GM12878 (cell line): ENCODE measurements at regions not wholly inside any gene's neighbourhood (a gene's known extent, or its start where the extent isn't known, plus 50 kb on each side); places are given as distances from the start of the nearest gene placed in this dataset.

Experiments used
- CTCF ChIP-seq, 3 experiments: IDR thresholded peaks in 2 of 3; conservative IDR thresholded peaks in 1 of 3; 2 replicates each; pipeline ENCODE4 v1.5.1; 2011; ENCODE audit warnings: low read depth in 3 of 3, low read length in 3 of 3, mild to moderate bottlenecking in 3 of 3, control low read depth in 2 of 3, moderate library complexity in 2 of 3, inconsistent platforms in 1 of 3, mixed read lengths in 1 of 3; ENCODE audit not compliant: control insufficient read depth in 2 of 3, insufficient read depth in 1 of 3; ENCODE audit errors: extremely low read depth in 1 of 3
- EED ChIP-seq: sonication (generic); IDR thresholded peaks from 2 replicates; pipeline ENCODE4 v1.6.1; 2016; ENCODE audit warnings: antibody characterized with exemption, low read depth
- EZH2 ChIP-seq: IDR thresholded peaks from 2 replicates; pipeline ENCODE4 v1.6.1; 2012; ENCODE audit warnings: low read depth, mild to moderate bottlenecking, control low read depth, inconsistent platforms, low read length, borderline replicate concordance; ENCODE audit not compliant: control insufficient read depth
- HSF1 ChIP-seq: fragments of 150-350 bp; IDR thresholded peaks from 2 replicates; pipeline ENCODE4 v1.6.1; 2014; ENCODE audit warnings: mild to moderate bottlenecking, low read depth, low read length
- POLR2A ChIP-seq: IDR thresholded peaks from 2 replicates; pipeline ENCODE4 v1.6.1; 2011; ENCODE audit warnings: low read depth, mild to moderate bottlenecking, low read length
- SP1 ChIP-seq: IDR thresholded peaks from one replicate; pipeline ENCODE4 v1.6.1; 2011; ENCODE audit warnings: low read depth, low read length

GRCh38 chr16:49112754-49113153 is 168.9 kb downstream of the CBLN1 start:
- TF ChIP-seq EZH2, result no peak
- no peak for TF ChIP-seq CTCF (IDR thresholded peaks at IDR 0.05 in 2 of 3, conservative IDR thresholded peaks at IDR 0.05 in 1 of 3; ENCODE audit: control insufficient read depth in 2 of 3, extremely low read depth in 1 of 3, insufficient read depth in 1 of 3, low read depth in 3 of 3, low read length in 3 of 3)
- TF ChIP-seq SP1, result no peak
- TF ChIP-seq HSF1, result no peak
- no peak for TF ChIP-seq POLR2A
- TF ChIP-seq EED, result no peak
